Liver (tissue), 2 donors: ENCODE measurements at regions not wholly inside any gene's neighbourhood (a gene's known extent, or its start where the extent isn't known, plus 50 kb on each side); places are given as distances from the start of the nearest gene placed in this dataset.

Experiments used
- CTCF ChIP-seq: fragments of 150-350 bp; IDR thresholded peaks from 2 replicates; pipeline ENCODE4 v1.5.1; 2017; ENCODE audit warnings: improper control_type of control experiment, low read depth, low read length; ENCODE audit not compliant: missing input control
- YY1 ChIP-seq: IDR thresholded peaks from 2 replicates; pipeline ENCODE4 v1.6.1; 2016; ENCODE audit warnings: antibody characterized with exemption, mild to moderate bottlenecking
- donor health status: healthy.

GRCh38 chr2:161068670-161069069 is 91.6 kb upstream of the TANK start:
- TF ChIP-seq CTCF (no peak), YY1 (no peak)
